ENCODE measurements at regions not wholly inside any gene's neighbourhood (a gene's known extent, or its start where the extent isn't known, plus 50 kb on each side); places are given as distances from the start of the nearest gene placed in this dataset.

DNA sequence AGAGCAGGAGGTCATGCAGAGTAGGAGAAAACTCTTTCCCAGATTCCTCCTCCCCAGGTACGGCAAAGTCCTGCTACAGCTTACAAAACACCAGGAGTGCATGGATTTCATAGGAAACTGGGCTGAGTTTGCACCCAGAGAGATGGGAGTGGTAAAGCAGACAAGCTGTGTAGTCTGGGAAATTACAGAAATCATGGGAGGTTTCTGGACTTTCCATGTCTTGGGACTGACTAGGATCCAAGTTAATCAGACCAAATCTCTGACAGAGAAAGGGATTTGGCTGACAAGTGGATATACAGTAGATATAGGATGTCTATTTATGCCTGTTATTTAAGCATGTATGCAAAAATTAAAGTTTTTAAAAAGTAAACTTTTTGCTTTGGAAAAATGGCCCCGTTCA is 205.4 kb upstream of the ACVR2A start:
- TF ChIP-seq, protein P1, sequence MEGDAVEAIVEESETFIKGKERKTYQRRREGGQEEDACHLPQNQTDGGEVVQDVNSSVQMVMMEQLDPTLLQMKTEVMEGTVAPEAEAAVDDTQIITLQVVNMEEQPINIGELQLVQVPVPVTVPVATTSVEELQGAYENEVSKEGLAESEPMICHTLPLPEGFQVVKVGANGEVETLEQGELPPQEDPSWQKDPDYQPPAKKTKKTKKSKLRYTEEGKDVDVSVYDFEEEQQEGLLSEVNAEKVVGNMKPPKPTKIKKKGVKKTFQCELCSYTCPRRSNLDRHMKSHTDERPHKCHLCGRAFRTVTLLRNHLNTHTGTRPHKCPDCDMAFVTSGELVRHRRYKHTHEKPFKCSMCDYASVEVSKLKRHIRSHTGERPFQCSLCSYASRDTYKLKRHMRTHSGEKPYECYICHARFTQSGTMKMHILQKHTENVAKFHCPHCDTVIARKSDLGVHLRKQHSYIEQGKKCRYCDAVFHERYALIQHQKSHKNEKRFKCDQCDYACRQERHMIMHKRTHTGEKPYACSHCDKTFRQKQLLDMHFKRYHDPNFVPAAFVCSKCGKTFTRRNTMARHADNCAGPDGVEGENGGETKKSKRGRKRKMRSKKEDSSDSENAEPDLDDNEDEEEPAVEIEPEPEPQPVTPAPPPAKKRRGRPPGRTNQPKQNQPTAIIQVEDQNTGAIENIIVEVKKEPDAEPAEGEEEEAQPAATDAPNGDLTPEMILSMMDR (conservative IDR thresholded peaks at IDR 0.05 in 1 of 2, IDR thresholded peaks at IDR 0.05 in 1 of 2; ENCODE audit: low read depth in 1 of 2, low read length in 2 of 2) = no peak
- no peak for TF ChIP-seq EZH2 (IDR thresholded peaks at IDR 0.05; ENCODE audit: low read length, missing control alignments)

Measured in fibroblast of lung (primary cell).